Esophagus muscularis mucosa (tissue), 3 donors: ENCODE measurements at regions not wholly inside any gene's neighbourhood (a gene's known extent, or its start where the extent isn't known, plus 50 kb on each side); places are given as distances from the start of the nearest gene placed in this dataset.

Experiments
- POLR2A ChIP-seq: fragments of 450-650 bp; IDR thresholded peaks from one replicate; pipeline ENCODE4 v1.6.1; 2017; ENCODE audit warnings: antibody characterized with exemption, moderate library complexity, mild to moderate bottlenecking, low read depth
- TF ChIP-seq, protein P1 (sequence below), 3 experiments: fragments of 200-600 bp in 2 of 3; fragments of 450-650 bp in 1 of 3; sonication (generic) in 2 of 3; IDR thresholded peaks; one replicate each; pipeline ENCODE4 v1.5.1; 2017 to 2019; ENCODE audit warnings: antibody characterized with exemption in 3 of 3, mild to moderate bottlenecking in 2 of 3, moderate library complexity in 1 of 3

DNA sequence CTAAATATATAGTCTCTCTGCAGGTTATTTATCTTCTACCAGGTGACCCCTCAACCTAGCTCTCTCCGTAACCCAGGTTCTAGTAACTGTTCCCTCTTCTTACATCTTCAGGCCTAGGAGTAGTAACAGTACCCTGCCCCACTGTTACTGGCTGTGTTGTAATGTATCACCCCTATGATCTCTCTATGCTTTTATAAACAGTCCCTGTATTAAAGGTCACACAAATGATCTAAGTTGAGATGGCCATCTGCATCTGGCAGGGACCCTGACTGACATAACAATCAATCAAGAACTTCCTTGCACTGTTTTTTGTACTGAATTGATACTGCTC is 219.7 kb upstream of the STK17B start:
- TF ChIP-seq, protein P1, sequence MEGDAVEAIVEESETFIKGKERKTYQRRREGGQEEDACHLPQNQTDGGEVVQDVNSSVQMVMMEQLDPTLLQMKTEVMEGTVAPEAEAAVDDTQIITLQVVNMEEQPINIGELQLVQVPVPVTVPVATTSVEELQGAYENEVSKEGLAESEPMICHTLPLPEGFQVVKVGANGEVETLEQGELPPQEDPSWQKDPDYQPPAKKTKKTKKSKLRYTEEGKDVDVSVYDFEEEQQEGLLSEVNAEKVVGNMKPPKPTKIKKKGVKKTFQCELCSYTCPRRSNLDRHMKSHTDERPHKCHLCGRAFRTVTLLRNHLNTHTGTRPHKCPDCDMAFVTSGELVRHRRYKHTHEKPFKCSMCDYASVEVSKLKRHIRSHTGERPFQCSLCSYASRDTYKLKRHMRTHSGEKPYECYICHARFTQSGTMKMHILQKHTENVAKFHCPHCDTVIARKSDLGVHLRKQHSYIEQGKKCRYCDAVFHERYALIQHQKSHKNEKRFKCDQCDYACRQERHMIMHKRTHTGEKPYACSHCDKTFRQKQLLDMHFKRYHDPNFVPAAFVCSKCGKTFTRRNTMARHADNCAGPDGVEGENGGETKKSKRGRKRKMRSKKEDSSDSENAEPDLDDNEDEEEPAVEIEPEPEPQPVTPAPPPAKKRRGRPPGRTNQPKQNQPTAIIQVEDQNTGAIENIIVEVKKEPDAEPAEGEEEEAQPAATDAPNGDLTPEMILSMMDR (IDR thresholded peaks at IDR 0.05): no peak
- no peak for TF ChIP-seq POLR2A
